Activated T-cell treated with anti-CD3 and anti-CD28 coated beads, Interleukin-2, amount 50 U/mL, for 24 hours (primary cell): ENCODE measurements at regions not wholly inside any gene's neighbourhood (a gene's known extent, or its start where the extent isn't known, plus 50 kb on each side); places are given as distances from the start of the nearest gene placed in this dataset.
"Not testable (repeated sequence)": the region's sequence is repeated elsewhere in the genome, so short reads cannot be mapped to it uniquely, and the experiment has no call there.

Experiments used
- DNase-seq: peaks from one replicate; pipeline ENCODE4 v3.0.0-alpha.2; 2020
- H3K27ac Mint-ChIP-seq: 2 replicates; pipeline ENCODE4 v1.8.0; 2020; ENCODE audit warnings: mild to moderate bottlenecking, mixed read lengths
- H3K27me3 Mint-ChIP-seq: 2 replicates; pipeline ENCODE4 v1.8.0; 2020; ENCODE audit warnings: mixed read lengths
- H3K36me3 Mint-ChIP-seq: 2 replicates; pipeline ENCODE4 v1.8.0; 2020; ENCODE audit warnings: low read depth, mixed read lengths
- H3K4me1 Mint-ChIP-seq: 2 replicates; pipeline ENCODE4 v1.8.0; 2020; ENCODE audit warnings: low read depth, mixed read lengths
- H3K4me3 Mint-ChIP-seq: 2 replicates; pipeline ENCODE4 v1.8.0; 2020; ENCODE audit warnings: mild to moderate bottlenecking, moderate library complexity, mixed read lengths
- H3K9me3 Mint-ChIP-seq: 2 replicates; pipeline ENCODE4 v1.8.0; 2020; ENCODE audit warnings: mixed read lengths

GRCh38 chr5:98144710-98145109 lies 628.8 kb upstream of the RGMB start:
- no peak for DNase-seq
- Mint-ChIP-seq H3K9me3 (no peaks in the 10 kb centered on the region), H3K36me3 (no peaks in the 10 kb centered on the region), H3K27me3 (no peaks in the 10 kb centered on the region), H3K27ac (no peak overlapping the region), H3K4me3 (no peak overlapping the region), H3K4me1 (no peaks in the 10 kb centered on the region)

GRCh38 chr5:98157368-98157767 lies 616.1 kb upstream of the RGMB start:
- no peaks in the 10 kb centered on the region for H3K27me3 Mint-ChIP-seq
- no peaks in the 10 kb centered on the region for H3K9me3 Mint-ChIP-seq
- no peak for DNase-seq
- no peak overlapping the region for H3K4me3 Mint-ChIP-seq
- no peak overlapping the region for H3K27ac Mint-ChIP-seq
- H3K36me3 Mint-ChIP-seq = no peaks in the 10 kb centered on the region
- H3K4me1 Mint-ChIP-seq = no peaks in the 10 kb centered on the region

- no peak for DNase-seq
- Mint-ChIP-seq H3K9me3 (no peaks in the 10 kb centered on the region), H3K27ac (no peak overlapping the region), H3K4me1 (no peaks in the 10 kb centered on the region), H3K27me3 (no peaks in the 10 kb centered on the region), H3K4me3 (no peak overlapping the region), H3K36me3 (no peaks in the 10 kb centered on the region)
Observed at GRCh38 chr5:98158440-98158839, 615.0 kb upstream of the RGMB start.

GRCh38 chr5:98163796-98164493 lies 609.5 kb upstream of the RGMB start:
- H3K36me3 Mint-ChIP-seq = no peaks in the 10 kb centered on the region
- no peak overlapping the region for H3K4me3 Mint-ChIP-seq
- H3K27ac Mint-ChIP-seq = no peak overlapping the region
- no peaks in the 10 kb centered on the region for H3K9me3 Mint-ChIP-seq
- no peaks in the 10 kb centered on the region for H3K4me1 Mint-ChIP-seq
- no peak for DNase-seq
- H3K27me3 Mint-ChIP-seq = no peaks in the 10 kb centered on the region

- Mint-ChIP-seq H3K9me3 (no peaks in the 10 kb centered on the region), H3K4me1 (no peaks in the 10 kb centered on the region), H3K27me3 (no peaks in the 10 kb centered on the region), H3K4me3 (no peak overlapping the region), H3K27ac (no peak overlapping the region), H3K36me3 (no peaks in the 10 kb centered on the region)
- no peak for DNase-seq
Observed at GRCh38 chr5:98168871-98169270, 604.6 kb upstream of the RGMB start.

GRCh38 chr5:98170994-98171393 lies 602.5 kb upstream of the RGMB start:
- Mint-ChIP-seq H3K27ac (no peak overlapping the region), H3K27me3 (no peaks in the 10 kb centered on the region), H3K4me3 (no peak overlapping the region), H3K36me3 (no peaks in the 10 kb centered on the region), H3K9me3 (no peaks in the 10 kb centered on the region), H3K4me1 (no peaks in the 10 kb centered on the region)
- no peak for DNase-seq

- no peaks in the 10 kb centered on the region for H3K4me1 Mint-ChIP-seq
- H3K27ac Mint-ChIP-seq = no peak overlapping the region
- no peaks in the 10 kb centered on the region for H3K27me3 Mint-ChIP-seq
- peaks cover 2% of the 10 kb centered on the region for H3K9me3 Mint-ChIP-seq
- no peaks in the 10 kb centered on the region for H3K36me3 Mint-ChIP-seq
- no peak overlapping the region for H3K4me3 Mint-ChIP-seq
- DNase-seq = no peak
Observed at GRCh38 chr5:98173334-98173733, 600.1 kb upstream of the RGMB start.

GRCh38 chr5:98175474-98175873 lies 598.0 kb upstream of the RGMB start:
- H3K36me3 Mint-ChIP-seq = no peaks in the 10 kb centered on the region

GRCh38 chr5:98179791-98180755 lies 593.4 kb upstream of the RGMB start:
- DNase-seq = no peak
- Mint-ChIP-seq H3K36me3 (no peaks in the 10 kb centered on the region), H3K9me3 (peaks cover 2% of the 10 kb centered on the region), H3K4me3 (no peak overlapping the region), H3K27me3 (no peaks in the 10 kb centered on the region), H3K27ac (no peak overlapping the region), H3K4me1 (no peaks in the 10 kb centered on the region)

More at GRCh38 chr5:98175474-98175873, 598.0 kb upstream of the RGMB start:
- Mint-ChIP-seq H3K4me1 (no peaks in the 10 kb centered on the region), H3K27me3 (no peaks in the 10 kb centered on the region), H3K27ac (no peak overlapping the region), H3K4me3 (no peak overlapping the region), H3K9me3 (peaks cover 2% of the 10 kb centered on the region)
- no peak for DNase-seq

GRCh38 chr5:98186128-98186527 lies 587.3 kb upstream of the RGMB start:
- no peak overlapping the region for H3K4me3 Mint-ChIP-seq
- no peaks in the 10 kb centered on the region for H3K36me3 Mint-ChIP-seq
- no peaks in the 10 kb centered on the region for H3K9me3 Mint-ChIP-seq
- H3K27ac Mint-ChIP-seq = no peak overlapping the region
- DNase-seq = no peak
- H3K4me1 Mint-ChIP-seq = no peaks in the 10 kb centered on the region
- H3K27me3 Mint-ChIP-seq = no peaks in the 10 kb centered on the region

- Mint-ChIP-seq H3K27ac (no peak overlapping the region), H3K9me3 (no peaks in the 10 kb centered on the region), H3K27me3 (no peaks in the 10 kb centered on the region), H3K4me1 (no peaks in the 10 kb centered on the region), H3K36me3 (no peaks in the 10 kb centered on the region), H3K4me3 (no peak overlapping the region)
- no peak for DNase-seq
Observed at GRCh38 chr5:98187945-98188344, 585.5 kb upstream of the RGMB start.

GRCh38 chr5:98190344-98190743 lies 583.1 kb upstream of the RGMB start:
- H3K36me3 Mint-ChIP-seq, H3K4me1 Mint-ChIP-seq, H3K4me3 Mint-ChIP-seq, H3K27ac Mint-ChIP-seq, H3K9me3 Mint-ChIP-seq, DNase-seq, H3K27me3 Mint-ChIP-seq: not testable (repeated sequence)

- no peak overlapping the region for H3K4me3 Mint-ChIP-seq
- no peaks in the 10 kb centered on the region for H3K4me1 Mint-ChIP-seq
- DNase-seq = no peak
- no peaks in the 10 kb centered on the region for H3K27me3 Mint-ChIP-seq
- H3K36me3 Mint-ChIP-seq = no peaks in the 10 kb centered on the region
- H3K27ac Mint-ChIP-seq = no peak overlapping the region
- H3K9me3 Mint-ChIP-seq = no peaks in the 10 kb centered on the region
Observed at GRCh38 chr5:98193921-98194760, 579.3 kb upstream of the RGMB start.

GRCh38 chr5:98200726-98201541 lies 572.5 kb upstream of the RGMB start:
- peaks cover 3% of the 10 kb centered on the region for H3K9me3 Mint-ChIP-seq
- H3K4me3 Mint-ChIP-seq = no peak overlapping the region
- no peak for DNase-seq
- no peak overlapping the region for H3K27ac Mint-ChIP-seq
- H3K36me3 Mint-ChIP-seq = no peaks in the 10 kb centered on the region
- H3K4me1 Mint-ChIP-seq = no peaks in the 10 kb centered on the region
- no peaks in the 10 kb centered on the region for H3K27me3 Mint-ChIP-seq
